Type B pancreatic cell (in vitro differentiated cells): ENCODE measurements at regions not wholly inside any gene's neighbourhood (a gene's known extent, or its start where the extent isn't known, plus 50 kb on each side); places are given as distances from the start of the nearest gene placed in this dataset.
A peak's percentile ranks its signal among the peaks of the same experiment; 100 is the strongest.

Source experiments
- DNase-seq: peaks from one replicate; pipeline ENCODE4 v3.0.0; 2021; ENCODE audit warnings: mixed read lengths; ENCODE audit not compliant: unreplicated experiment; ENCODE audit errors: extremely low spot score
- H3K27ac Mint-ChIP-seq: 2 replicates; pipeline ENCODE4 v1.8.0; 2021; ENCODE audit warnings: mild to moderate bottlenecking, mixed read lengths
- H3K27me3 Mint-ChIP-seq: 2 replicates; pipeline ENCODE4 v1.8.0; 2021; ENCODE audit warnings: mixed read lengths
- H3K36me3 Mint-ChIP-seq: 2 replicates; pipeline ENCODE4 v1.8.0; 2021; ENCODE audit warnings: mixed read lengths
- H3K4me1 Mint-ChIP-seq: one replicate; pipeline ENCODE4 v1.8.0; 2021; ENCODE audit warnings: mixed read lengths; ENCODE audit not compliant: unreplicated experiment
- H3K4me3 Mint-ChIP-seq: 2 replicates; pipeline ENCODE4 v1.8.0; 2021; ENCODE audit warnings: mild to moderate bottlenecking, mixed read lengths
- H3K9me3 Mint-ChIP-seq: 2 replicates; pipeline ENCODE4 v1.8.0; 2021; ENCODE audit warnings: mixed read lengths
- CTCF ChIP-seq: fragments of 200-600 bp; sonication (generic); conservative IDR thresholded peaks from 2 replicates; pipeline ENCODE4 v1.5.0; 2021; ENCODE audit warnings: antibody characterized with exemption, mild to moderate bottlenecking

GRCh38 chr18:27685807-27686412, 491.0 kb downstream of the CDH2 start:
- TF ChIP-seq CTCF = peak; percentile 88
- no peaks in the 10 kb centered on the region for H3K27me3 Mint-ChIP-seq
- H3K4me3 Mint-ChIP-seq = no peak overlapping the region
- H3K36me3 Mint-ChIP-seq = no peaks in the 10 kb centered on the region
- no peaks in the 10 kb centered on the region for H3K4me1 Mint-ChIP-seq
- DNase-seq = no peak
- H3K9me3 Mint-ChIP-seq = peaks cover 5% of the 10 kb centered on the region
- H3K27ac Mint-ChIP-seq = no peak overlapping the region

DNA sequence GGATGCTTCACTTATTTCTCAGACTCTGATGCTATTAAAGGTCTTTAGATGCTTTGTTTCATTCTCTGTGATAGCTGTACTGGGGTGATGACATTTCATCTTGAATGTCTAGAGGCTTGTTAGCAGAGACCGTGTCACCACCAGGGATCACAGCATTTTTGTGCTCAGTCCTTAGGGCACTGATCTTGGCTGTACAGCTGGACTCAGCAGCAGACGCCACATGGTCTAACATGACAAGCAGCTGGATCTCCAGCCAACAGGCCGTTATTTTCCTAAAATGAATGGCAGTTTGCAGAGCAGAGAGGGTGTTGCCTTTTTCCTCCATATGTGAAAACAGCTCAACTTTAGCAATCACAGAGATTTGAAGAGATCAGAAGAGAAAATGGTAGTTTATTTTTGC, 491.8 kb downstream of the CDH2 start:
- H3K4me3 Mint-ChIP-seq = no peak overlapping the region

GRCh38 chr18:27674411-27674810, 489.3 kb upstream of the CHST9 start:
- DNase-seq = no peak
- no peak for TF ChIP-seq CTCF
- Mint-ChIP-seq H3K27me3 (no peaks in the 10 kb centered on the region), H3K36me3 (no peaks in the 10 kb centered on the region), H3K27ac (no peak overlapping the region), H3K4me1 (no peaks in the 10 kb centered on the region), H3K4me3 (no peak overlapping the region), H3K9me3 (no peaks in the 10 kb centered on the region)

More for the DNA sequence above, 491.8 kb downstream of the CDH2 start:
- H3K4me1 Mint-ChIP-seq = no peaks in the 10 kb centered on the region
- no peak for TF ChIP-seq CTCF
- H3K36me3 Mint-ChIP-seq = no peaks in the 10 kb centered on the region
- H3K27ac Mint-ChIP-seq = no peak overlapping the region
- DNase-seq = no peak
- peaks cover 5% of the 10 kb centered on the region for H3K9me3 Mint-ChIP-seq
- H3K27me3 Mint-ChIP-seq = peaks cover 3% of the 10 kb centered on the region

DNA sequence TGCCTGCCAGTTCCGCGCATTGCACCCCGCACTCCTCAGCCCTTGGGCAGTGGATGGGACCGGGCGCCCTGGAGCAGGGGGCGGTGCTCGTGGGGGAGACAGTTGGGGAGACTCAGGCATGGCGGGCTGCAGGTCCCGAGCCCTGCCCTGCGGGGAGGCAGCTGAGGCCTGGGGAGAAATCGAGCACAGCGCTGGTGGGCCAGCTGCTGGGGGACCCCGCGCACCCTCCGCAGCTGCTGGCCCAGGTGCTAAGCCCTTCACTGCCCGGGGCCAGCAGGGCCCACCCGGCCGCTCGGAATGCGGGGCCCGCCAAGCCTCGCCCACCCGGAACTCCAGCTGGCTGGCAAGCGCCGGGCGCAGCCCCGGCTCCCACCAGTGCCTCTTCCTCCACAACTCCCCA, 488.8 kb upstream of the CHST9 start:
- Mint-ChIP-seq H3K36me3 (no peaks in the 10 kb centered on the region), H3K27ac (no peak overlapping the region), H3K4me1 (no peaks in the 10 kb centered on the region), H3K9me3 (no peaks in the 10 kb centered on the region), H3K4me3 (no peak overlapping the region), H3K27me3 (no peaks in the 10 kb centered on the region)
- TF ChIP-seq CTCF = no peak
- no peak for DNase-seq

DNA sequence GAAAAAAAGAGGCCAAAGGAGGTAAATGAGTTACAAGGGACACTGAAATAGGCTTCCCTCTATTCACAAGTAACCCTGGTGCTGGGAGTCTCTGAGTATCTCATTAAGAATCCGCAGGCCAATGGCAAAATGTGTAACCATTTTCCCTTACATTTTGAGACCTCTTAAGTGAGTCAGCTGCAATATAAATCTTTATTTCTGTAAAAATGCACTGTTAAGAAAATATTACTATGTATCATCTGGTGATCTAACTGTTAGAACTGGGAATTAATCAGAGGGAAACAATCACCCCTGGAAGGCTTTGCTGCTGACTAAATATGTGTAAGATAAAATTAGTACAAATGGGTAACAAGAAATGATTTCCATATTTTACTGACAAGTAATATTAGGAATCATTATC, 483.1 kb upstream of the CHST9 start:
- Mint-ChIP-seq H3K4me1 (peaks cover 11% of the 10 kb centered on the region), H3K36me3 (no peaks in the 10 kb centered on the region), H3K27ac (no peak overlapping the region), H3K9me3 (peaks cover 3% of the 10 kb centered on the region), H3K27me3 (no peaks in the 10 kb centered on the region), H3K4me3 (no peak overlapping the region)
- no peak for TF ChIP-seq CTCF
- no peak for DNase-seq

DNA sequence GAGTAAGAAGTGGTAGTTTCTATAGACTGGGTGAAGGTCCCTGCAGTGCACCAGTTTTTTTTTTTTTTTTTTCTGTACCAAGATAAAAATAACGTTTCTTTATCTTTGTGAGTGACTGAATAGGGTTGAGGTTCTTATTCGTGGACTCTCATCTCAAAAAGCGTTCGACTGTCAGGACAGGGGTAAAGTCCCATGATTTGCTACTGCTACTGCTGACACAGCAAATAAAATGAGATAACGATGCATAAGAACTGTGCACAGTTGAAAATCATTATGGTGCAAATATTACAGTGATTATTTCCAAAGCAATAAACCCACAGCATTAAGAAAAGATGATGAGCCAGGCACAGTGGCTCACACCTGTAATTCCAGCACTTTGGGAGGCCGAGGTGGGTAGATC, 482.0 kb upstream of the CHST9 start:
- Mint-ChIP-seq H3K36me3 (no peaks in the 10 kb centered on the region), H3K27me3 (no peaks in the 10 kb centered on the region), H3K27ac (no peak overlapping the region), H3K4me1 (peaks cover 11% of the 10 kb centered on the region), H3K9me3 (peaks cover 8% of the 10 kb centered on the region), H3K4me3 (no peak overlapping the region)
- DNase-seq = no peak
- no peak for TF ChIP-seq CTCF
